ENCODE measurements at regions not wholly inside any gene's neighbourhood (a gene's known extent, or its start where the extent isn't known, plus 50 kb on each side); places are given as distances from the start of the nearest gene placed in this dataset.

GRCh38 chr3:182005701-182006100 is 294.0 kb downstream of the SOX2 start:
- in situ Hi-C loops (cut with HindIII; ENCODE audit: low pct_ligation_motif_present, low sequenced_read_pairs): no loop called here
- H3K27ac ChIP-seq: no peak overlapping the region
- no peak overlapping the region for H3K4me3 ChIP-seq (ENCODE audit: low read depth, low read length)
- DNase-seq: no peak
- H3K27me3 ChIP-seq (replicated peaks): no peaks in the 10 kb centered on the region
- H3K36me3 ChIP-seq (replicated peaks): no peaks in the 10 kb centered on the region
- TF ChIP-seq CTCF (IDR thresholded peaks at IDR 0.05; ENCODE audit: low read depth, low read length, missing control alignments): no peak

- DNase-seq: no peak
- Histone ChIP-seq H3K36me3 (replicated peaks) (no peaks in the 10 kb centered on the region), H3K4me3 (ENCODE audit: low read depth, low read length) (no peak overlapping the region), H3K27ac (no peak overlapping the region), H3K27me3 (replicated peaks) (no peaks in the 10 kb centered on the region)
- in situ Hi-C loops (cut with HindIII; ENCODE audit: low pct_ligation_motif_present, low sequenced_read_pairs): no loop called here
- no peak for TF ChIP-seq CTCF (IDR thresholded peaks at IDR 0.05; ENCODE audit: low read depth, low read length, missing control alignments)
Observed at GRCh38 chr3:182006431-182006830, 294.7 kb downstream of the SOX2 start.

- Histone ChIP-seq H3K27me3 (replicated peaks) (no peaks in the 10 kb centered on the region), H3K27ac (no peak overlapping the region), H3K36me3 (replicated peaks) (no peaks in the 10 kb centered on the region), H3K4me3 (ENCODE audit: low read depth, low read length) (no peak overlapping the region)
- no peak for TF ChIP-seq CTCF (IDR thresholded peaks at IDR 0.05; ENCODE audit: low read depth, low read length, missing control alignments)
- in situ Hi-C loops (cut with HindIII; ENCODE audit: low pct_ligation_motif_present, low sequenced_read_pairs): no loop called here
- no peak for DNase-seq
Observed at GRCh38 chr3:182007441-182007840, 295.7 kb downstream of the SOX2 start.

- Histone ChIP-seq H3K27me3 (replicated peaks) (no peaks in the 10 kb centered on the region), H3K27ac (no peak overlapping the region), H3K36me3 (replicated peaks) (no peaks in the 10 kb centered on the region), H3K4me3 (ENCODE audit: low read depth, low read length) (no peak overlapping the region)
- TF ChIP-seq CTCF (IDR thresholded peaks at IDR 0.05; ENCODE audit: low read depth, low read length, missing control alignments): no peak
- no peak for DNase-seq
- in situ Hi-C loops (cut with HindIII; ENCODE audit: low pct_ligation_motif_present, low sequenced_read_pairs): no loop called here
Observed at GRCh38 chr3:182018361-182018760, 306.6 kb downstream of the SOX2 start.

GRCh38 chr3:182019926-182020325 is 308.2 kb downstream of the SOX2 start:
- in situ Hi-C loops (cut with HindIII; ENCODE audit: low pct_ligation_motif_present, low sequenced_read_pairs): no loop called here
- Histone ChIP-seq H3K36me3 (replicated peaks) (no peaks in the 10 kb centered on the region), H3K27me3 (replicated peaks) (no peaks in the 10 kb centered on the region), H3K4me3 (ENCODE audit: low read depth, low read length) (no peak overlapping the region), H3K27ac (no peak overlapping the region)
- DNase-seq: no peak
- TF ChIP-seq CTCF (IDR thresholded peaks at IDR 0.05; ENCODE audit: low read depth, low read length, missing control alignments): no peak

- H3K27me3 ChIP-seq (replicated peaks): no peaks in the 10 kb centered on the region
- H3K27ac ChIP-seq: no peak overlapping the region
- in situ Hi-C loops (cut with HindIII; ENCODE audit: low pct_ligation_motif_present, low sequenced_read_pairs): no loop called here
- H3K36me3 ChIP-seq (replicated peaks): no peaks in the 10 kb centered on the region
- no peak for TF ChIP-seq CTCF (IDR thresholded peaks at IDR 0.05; ENCODE audit: low read depth, low read length, missing control alignments)
- no peak overlapping the region for H3K4me3 ChIP-seq (ENCODE audit: low read depth, low read length)
- DNase-seq: no peak
Observed at GRCh38 chr3:182023843-182024242, 312.1 kb downstream of the SOX2 start.
